VCaP (cell line): ENCODE measurements at regions not wholly inside any gene's neighbourhood (a gene's known extent, or its start where the extent isn't known, plus 50 kb on each side); places are given as distances from the start of the nearest gene placed in this dataset.

Experiments used
- H3K27ac ChIP-seq: fragments of 450-650 bp; 2 replicates; pipeline ENCODE4 v1.5.1; 2017
- TF ChIP-seq, protein P1 (sequence below): fragments of 450-650 bp; conservative IDR thresholded peaks from 2 replicates; pipeline ENCODE4 v1.5.1; 2017; ENCODE audit warnings: mild to moderate bottlenecking, moderate library complexity

DNA sequence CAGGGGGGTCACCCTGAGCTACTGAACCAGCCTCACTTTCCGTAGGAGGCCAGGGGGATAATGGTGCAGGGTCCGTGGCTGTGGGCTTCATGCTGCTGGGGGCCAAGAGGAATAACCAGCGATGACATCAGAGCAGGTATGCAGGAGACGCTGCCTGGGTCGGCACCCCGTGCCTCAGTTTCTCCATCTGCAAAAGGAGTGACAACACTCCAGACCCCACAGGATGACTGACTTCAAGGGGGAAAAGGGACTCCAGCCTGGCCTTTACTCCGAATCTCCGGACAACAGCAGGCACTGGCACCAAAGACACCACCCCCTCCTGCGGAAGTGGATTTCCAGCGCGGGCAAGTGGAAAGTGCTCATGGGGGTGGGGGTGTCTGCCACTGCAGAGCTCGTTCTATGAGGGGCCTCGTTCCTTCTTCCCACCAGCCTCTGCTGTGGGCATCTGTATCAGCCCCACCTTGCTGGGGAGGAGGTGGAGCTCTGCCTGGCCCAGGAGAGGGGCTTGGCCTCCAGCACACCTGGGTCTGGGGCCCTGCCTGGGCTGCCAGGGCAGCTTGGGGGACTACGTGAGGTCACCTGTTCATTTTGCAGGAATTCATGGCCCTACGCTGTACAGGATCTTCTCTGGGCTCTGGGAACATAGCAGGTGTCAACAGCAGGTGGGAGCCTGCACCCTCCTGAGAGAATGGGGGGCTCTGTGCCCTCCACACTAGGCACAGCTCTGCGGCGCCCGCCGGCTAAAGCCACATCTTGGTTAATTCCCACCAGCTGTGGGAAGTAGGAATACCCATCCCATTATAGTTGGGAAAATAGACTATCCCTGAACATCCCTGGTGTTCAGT is 216.6 kb upstream of the C14orf180 start:
- no peak overlapping the region for H3K27ac ChIP-seq
- TF ChIP-seq, protein P1, sequence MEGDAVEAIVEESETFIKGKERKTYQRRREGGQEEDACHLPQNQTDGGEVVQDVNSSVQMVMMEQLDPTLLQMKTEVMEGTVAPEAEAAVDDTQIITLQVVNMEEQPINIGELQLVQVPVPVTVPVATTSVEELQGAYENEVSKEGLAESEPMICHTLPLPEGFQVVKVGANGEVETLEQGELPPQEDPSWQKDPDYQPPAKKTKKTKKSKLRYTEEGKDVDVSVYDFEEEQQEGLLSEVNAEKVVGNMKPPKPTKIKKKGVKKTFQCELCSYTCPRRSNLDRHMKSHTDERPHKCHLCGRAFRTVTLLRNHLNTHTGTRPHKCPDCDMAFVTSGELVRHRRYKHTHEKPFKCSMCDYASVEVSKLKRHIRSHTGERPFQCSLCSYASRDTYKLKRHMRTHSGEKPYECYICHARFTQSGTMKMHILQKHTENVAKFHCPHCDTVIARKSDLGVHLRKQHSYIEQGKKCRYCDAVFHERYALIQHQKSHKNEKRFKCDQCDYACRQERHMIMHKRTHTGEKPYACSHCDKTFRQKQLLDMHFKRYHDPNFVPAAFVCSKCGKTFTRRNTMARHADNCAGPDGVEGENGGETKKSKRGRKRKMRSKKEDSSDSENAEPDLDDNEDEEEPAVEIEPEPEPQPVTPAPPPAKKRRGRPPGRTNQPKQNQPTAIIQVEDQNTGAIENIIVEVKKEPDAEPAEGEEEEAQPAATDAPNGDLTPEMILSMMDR, result no peak

DNA sequence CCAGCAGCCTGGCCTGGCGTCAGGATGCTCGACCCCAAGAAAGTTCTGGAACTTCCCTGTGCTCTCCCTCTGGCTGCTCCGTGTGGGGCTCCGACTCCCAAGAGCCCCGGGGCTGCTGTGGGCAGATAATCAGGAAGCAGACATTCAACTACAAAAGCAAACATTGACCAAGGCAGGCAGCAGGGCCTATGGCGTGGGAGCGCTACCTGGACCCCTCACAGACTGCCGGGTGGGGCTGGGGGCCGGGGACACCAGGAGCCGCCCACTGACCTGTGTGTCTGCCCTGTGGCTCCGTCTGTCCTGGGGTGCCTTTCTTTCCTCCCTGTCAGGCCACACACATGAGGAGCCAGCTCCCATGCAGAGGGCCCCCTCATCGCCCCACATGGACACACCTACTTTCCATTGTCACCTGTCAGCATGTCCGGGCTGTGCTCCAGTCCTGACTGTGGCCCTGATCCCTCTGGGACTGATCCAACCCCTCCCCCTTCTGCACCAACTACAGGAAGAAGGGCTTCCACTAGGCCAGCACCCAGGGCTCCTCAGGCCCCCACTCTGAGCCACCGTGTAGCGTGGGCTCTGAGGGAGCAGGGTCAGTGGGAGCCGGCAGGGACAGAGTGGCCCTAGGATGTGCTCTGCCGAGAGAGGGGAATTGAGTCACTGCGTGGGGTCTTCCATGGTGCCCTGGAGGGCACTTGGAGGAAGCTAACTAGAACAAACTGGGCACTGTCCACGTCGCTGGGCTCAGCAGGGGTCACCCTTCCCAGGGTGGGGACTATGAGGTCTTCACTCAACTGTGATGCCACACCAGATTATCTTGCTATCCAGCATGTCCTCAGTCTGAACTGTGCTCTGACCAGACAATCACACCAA is 215.4 kb upstream of the C14orf180 start:
- TF ChIP-seq, protein P1, result no peak
- H3K27ac ChIP-seq, result no peak overlapping the region

- H3K27ac ChIP-seq, result no peak overlapping the region
- TF ChIP-seq, protein P1, result no peak
Observed at GRCh38 chr14:104364830-104365229, 214.7 kb upstream of the C14orf180 start.

DNA sequence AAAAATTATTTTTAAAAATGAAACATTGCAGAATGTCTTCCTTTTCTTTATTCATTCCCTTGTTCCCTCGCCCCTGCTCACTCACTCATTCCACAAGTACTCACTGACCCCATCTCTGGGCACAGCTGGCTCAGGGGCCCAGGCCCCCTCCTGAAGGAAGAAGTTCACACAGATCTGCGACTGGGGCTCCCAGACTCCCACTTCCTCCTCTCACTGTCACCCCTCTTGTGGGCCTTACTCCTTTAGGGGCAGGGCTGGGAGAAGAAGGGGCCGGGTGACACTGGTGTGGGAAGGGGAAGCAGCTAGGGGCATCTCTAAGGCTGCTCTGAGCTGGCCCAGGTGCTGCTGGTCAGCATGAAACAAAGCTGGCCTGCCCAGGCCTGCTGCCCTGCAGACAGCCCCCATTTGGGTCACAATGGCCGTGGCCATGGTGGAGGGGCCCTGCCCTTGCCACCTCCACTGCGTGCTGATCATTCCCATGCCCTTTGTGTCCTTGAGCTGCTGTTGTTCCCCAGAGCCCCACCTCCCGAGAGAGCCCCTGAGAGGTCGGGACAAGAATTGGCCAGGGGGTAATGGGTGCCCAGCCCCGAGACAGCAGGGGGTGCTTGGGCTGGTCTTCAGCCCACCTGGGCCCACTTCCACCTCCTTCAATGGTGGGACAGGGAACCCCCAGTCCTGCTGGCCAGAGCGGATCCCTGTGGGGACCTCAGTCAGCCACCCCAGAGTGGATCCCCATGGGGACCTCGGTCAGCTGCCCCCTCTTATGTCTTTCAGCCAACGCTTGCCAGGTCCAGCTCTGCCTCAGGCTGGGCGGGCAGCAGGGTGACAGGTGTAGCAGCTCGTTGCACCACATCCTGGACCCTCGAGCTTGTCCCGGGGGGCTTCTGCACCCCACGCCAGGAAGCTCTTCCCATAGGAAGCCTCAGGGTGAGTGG is 212.4 kb upstream of the C14orf180 start:
- TF ChIP-seq, protein P1, result no peak
- H3K27ac ChIP-seq, result no peak overlapping the region

GRCh38 chr14:104367866-104368750 is 211.5 kb upstream of the C14orf180 start:
- no peak overlapping the region for H3K27ac ChIP-seq
- TF ChIP-seq, protein P1, result no peak

- H3K27ac ChIP-seq, result no peak overlapping the region
- TF ChIP-seq, protein P1, result no peak
Observed at GRCh38 chr14:104368751-104369100, 210.8 kb upstream of the C14orf180 start.
